GM18868 (cell line): ENCODE measurements at regions not wholly inside any gene's neighbourhood (a gene's known extent, or its start where the extent isn't known, plus 50 kb on each side); places are given as distances from the start of the nearest gene placed in this dataset.

Experiments used
- ATAC-seq: cut with Tn5 transposase; IDR thresholded peaks from one replicate; pipeline ENCODE4 v1.9.1; 2021; ENCODE audit warnings: mild to moderate bottlenecking, moderate library complexity; ENCODE audit not compliant: unreplicated experiment

DNA sequence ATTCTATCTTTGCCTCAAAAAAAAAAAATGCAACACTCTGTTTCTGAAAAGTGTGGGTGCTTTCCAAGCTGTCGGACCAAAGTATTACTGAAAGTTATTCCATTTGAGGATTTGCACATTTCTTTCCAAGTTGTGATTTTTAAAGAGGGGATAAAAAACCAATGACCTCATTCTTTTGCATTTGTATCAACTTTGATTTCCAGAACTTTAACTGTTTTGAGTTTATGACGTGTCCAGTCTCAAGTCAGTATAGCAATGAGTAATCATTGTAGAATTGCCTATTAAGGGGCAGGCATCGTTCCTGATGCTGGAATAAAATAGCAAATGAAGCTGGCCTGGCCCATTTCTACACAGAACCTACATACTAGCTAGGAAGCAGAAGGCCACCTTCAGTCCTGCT, 229.6 kb upstream of the RBFOX1 start:
- no peak for ATAC-seq

DNA sequence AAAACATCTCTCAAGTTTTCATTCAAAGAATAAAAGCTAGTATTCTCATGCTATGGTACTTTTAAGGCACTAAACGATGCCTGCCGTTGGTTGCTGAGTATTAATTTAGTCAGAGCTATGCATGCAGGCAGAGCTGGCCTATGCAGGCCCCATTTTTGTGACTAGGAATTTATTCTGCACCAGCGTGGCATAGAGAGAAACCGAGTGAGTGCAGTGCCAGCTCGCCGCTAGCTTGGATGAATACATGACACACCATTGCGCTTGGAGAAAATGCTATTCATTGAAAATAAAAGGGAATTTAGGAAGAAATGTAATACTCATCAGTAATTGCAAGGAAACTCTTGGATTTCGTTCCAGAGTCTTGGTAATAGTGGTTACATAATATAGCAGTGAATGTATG, 231.6 kb upstream of the RBFOX1 start:
- no peak for ATAC-seq

DNA sequence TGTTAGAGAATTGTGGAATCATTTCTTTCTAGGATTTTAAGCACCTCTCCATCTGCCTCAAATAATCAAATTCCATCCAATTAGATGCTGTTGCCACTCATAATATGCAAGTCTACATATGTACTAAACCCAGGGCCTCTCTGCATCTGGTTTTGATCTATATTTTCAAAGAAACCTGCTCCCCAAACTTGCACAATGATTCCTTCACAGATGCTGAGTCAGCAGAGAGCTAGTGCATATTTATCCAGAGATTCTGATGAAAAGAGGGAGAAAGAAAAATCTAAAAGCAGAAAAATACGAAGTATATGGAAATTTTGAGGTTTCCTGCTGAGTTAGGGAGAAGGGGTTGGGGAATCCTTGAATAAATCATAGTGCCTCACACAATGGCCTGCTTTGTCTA, 235.1 kb upstream of the RBFOX1 start:
- ATAC-seq, result no peak

DNA sequence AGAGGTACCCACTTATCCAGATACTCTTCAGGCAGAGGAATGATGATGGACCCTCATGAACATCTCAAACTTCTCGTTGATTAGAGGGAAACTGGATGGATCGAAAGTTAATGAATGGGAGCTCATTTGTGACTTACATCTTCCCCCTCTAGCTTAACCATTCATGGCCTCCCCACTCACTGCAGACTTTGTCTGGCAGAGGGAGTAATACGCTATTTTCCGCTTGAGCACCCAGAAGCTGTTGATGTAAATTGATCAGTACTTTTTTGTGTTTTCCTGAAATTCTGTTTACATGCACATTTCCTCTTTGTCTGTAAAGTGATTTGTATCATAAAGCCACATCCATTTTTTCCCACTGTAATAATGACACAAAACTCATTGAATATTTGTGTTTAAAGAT, 239.1 kb upstream of the RBFOX1 start:
- ATAC-seq, result no peak

DNA sequence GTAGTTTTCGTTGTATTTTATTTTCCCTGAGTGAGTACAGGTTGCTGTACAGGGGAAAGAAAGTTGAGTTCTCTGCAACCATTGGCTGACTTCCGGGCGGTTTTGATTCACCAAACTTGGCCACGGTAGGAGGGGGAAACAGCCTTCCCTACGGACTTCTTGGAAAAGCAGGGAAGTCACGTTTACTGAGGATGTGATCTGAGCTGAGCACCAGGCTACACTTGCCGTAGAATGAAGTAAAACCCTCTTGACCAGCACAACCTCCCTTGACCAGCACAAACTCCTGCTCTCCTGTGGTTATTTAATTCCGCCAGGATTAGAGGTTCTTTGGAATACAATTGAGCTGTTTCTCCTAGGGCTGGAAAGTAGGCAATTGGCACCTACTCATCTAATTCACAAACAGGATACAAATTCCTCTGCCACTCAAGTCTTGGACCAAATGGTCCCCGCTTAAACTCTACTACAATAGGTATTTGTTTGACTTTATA, 242.0 kb upstream of the RBFOX1 start:
- ATAC-seq, result no peak

DNA sequence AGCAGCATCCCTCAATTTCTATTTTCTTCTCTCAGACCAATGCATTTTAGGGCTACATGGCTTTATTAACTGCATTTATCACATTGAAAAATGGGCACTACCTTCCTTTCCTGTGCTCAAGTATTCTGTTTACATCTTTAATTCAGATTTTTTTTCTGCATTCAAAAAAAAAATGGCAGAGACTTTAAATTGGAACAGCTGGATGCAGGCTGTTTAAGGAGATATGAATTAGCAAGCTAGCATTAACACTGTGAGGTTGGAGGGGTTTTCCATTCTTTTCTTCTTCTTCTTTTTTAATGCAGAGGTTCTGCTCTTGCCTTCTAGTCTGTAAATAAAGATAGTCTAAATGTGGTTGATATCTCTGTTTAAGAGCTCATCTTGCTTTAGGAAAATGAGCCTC, 242.9 kb upstream of the RBFOX1 start:
- ATAC-seq, result no peak

DNA sequence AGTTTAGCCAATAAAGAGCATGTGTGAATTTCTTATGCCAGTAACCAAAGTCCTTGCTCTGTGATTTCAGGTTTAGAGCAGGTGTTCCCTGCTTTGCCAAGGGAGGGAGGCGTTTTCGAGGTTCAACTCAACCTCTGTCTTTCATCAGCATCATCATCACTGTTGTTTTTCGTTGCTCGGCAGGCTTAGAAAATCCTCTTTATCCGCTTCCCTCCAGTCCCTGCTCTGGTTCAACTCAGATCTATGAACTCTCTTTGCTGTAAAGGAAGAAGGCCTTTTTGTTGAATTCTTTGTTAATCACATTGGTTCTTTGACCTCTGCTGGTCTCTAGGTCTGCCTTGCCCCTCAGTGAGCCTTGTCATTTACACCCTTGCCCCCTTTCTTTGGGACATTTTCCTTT, 243.9 kb upstream of the RBFOX1 start:
- ATAC-seq, result no peak

DNA sequence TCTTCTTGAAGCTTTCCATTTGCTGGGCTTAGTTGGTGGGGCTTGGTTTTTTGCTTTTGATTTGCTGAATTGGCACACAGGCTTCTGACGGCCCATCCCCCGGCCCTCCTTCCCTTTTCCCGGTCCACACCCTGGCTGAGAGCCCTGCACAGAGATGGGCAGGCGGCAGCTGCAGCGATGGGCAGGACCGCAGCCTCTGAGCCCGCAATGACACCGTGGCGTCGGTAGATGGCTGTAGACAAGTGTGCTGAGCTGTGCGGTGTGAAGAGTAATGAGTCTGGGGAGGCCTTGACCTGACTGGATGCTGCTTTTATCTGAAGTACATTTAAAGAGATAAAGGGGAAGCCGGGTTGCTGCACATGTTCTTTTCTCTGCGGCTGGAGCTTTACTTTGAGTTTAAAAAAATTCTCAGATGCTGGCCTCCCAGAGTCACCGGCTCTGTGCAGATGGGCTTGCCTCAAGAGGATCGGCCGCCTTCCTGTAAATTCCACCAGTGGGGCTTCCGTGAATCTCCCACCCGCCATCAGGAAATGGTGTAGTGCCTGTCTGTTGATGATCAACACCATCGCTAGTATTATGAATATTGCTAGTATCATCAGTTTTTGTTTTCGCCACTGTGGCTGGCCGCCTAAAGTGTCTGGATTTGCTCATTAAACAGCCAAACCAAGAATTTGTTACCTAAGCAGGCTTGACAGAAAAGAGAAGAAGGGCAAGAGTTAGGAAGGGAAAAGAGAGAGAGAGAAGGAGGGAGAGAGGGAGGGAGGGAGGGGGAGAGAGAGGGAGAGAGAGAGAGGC, 245.6 kb upstream of the RBFOX1 start:
- no peak for ATAC-seq

DNA sequence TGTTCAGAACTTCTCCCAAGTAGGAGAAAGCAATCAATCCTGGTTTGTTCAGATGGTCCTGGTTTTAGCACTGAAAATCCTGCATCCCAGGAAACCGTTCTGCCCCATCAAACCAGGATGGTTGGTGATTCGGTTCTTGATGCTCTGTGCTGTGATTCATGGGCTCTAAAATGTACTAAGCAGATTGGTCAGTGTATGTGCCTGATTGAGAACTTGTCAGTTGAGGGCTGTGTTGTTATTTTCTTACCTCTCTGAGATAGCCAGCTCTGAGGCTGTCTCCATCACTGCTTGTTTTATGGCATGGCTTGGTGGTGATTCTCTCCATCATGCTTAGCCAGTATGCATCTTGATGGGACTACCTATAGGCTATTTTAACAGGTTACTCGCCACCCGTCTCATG, 246.9 kb upstream of the RBFOX1 start:
- ATAC-seq, result no peak

DNA sequence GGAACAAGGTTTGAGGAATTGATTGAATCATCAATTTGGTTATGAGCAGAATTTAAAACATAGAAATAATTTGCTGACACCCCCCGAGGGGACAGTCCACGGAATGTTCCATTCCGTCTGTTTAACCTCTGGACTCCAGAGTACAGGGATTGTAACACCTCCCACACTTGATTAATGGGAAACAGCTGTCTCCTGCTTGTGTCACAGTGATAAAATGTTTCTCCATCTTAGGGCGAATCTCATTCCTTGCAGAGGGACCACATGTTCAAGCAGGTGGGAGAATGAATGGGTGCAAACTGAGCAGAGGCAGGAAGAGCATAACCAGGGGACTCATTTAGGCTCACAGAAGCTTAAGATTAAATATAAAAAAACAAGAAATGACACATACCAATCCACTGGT, 249.5 kb upstream of the RBFOX1 start:
- ATAC-seq, result no peak

DNA sequence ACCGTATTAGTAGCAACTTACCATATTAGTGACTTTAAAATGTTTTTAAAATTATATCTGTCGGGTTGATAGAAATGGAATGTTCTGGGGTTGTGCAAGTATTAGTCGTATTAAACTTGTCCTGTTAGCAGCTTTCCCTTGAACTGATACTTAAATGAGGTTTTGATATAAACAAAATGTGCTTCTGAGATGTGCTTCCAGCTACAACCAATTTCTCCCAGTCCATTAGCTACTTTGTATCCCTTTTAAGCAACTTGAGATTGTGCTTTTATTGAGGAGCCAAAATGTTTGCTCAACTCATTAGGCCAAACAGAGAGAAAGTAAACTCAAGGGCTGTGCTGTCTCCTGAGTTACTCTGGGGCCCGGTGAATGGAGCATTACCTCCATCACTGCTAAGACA, 255.0 kb upstream of the RBFOX1 start:
- ATAC-seq, result no peak

DNA sequence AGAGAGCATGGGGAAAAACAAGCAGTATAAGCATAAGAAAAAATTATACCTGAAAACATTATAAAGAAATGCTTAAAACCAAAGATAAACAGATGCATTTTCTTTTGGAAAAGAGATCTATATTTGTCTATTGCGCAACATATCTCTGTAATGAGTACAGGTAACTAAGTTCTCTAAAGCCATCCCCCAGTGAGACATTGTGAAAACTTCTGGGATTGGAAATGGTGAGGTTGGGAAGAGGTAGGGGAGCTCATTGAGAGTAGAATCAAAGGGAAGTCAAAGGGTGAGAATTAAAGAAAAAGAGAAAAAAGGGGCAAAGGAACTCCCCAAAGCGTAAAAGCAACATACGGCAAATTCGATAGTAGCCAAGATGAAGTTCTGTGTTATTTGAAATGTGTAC, 257.9 kb upstream of the RBFOX1 start:
- ATAC-seq, result no peak

DNA sequence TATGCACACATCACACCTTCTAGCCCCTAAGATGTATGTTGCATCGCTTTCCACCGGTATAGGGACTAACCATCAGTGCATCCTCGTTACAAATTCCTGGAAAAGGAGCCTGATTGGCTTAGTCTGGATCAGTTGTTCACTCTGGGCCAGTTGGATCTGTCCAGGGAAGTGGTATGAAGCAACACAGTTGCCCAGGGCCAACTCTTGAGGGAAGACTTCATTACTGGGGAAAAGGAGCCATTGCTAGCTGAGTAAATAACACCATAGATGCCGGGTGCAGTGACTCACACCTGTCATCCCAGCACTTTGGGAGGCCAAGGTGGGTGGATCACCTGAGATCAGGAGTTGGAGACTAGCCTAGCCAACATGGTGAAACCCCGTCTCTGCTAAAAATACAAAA, 275.2 kb upstream of the RBFOX1 start:
- no peak for ATAC-seq

DNA sequence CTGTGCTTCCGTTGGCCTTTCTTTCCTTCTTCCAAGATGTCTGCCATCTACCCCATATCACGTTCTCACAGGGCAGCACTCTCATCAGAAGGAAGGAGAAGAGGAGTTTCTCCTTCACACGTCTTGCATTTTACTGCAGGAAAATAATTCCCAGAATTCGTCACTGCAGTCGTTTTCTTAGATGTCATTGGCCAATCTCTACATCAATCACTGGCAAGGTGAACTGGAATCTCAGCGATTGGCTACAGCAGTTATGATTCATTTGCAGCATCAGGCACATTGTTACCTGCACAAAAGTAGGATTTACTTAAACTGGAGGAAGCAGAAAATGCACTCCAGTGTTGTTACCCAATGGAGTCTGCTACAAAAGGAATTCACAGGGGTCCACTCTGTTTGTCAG, 277.2 kb upstream of the RBFOX1 start:
- ATAC-seq, result no peak

DNA sequence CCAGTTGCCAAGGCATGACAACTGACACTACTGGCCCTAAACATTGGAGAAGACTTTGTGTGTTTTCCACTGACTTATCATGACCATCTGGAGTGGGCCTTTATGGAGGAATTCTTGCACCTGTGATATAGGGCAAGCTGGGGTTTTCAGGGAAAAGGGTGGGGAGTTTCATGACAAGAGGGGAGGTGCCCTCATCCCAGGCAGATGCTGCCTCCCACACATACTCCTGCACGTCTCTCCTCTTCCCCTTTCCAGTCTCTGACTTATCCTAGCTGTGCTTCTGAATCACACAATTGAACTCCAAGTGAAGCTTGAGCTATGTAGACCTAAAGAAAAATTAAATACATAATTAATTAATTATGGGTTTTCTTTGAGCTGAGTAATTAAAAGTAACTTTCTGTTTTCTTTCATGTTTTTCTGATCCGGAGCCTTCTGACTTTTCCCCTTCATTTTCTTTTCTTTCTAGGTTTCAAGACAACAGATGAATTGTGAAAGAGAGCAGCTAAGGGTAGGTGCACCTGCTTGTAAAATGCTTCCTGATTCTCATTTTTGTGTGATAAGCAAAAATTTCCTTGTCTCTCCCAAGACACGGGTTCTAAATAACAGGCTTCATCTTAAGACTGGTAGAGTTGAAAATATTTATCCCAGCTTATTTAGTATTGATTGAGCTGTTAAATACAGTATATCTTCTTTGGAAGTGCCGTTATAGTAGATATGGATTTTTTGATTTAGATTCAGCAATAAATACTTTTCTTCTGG, 280.9 kb upstream of the RBFOX1 start:
- ATAC-seq, result no peak

DNA sequence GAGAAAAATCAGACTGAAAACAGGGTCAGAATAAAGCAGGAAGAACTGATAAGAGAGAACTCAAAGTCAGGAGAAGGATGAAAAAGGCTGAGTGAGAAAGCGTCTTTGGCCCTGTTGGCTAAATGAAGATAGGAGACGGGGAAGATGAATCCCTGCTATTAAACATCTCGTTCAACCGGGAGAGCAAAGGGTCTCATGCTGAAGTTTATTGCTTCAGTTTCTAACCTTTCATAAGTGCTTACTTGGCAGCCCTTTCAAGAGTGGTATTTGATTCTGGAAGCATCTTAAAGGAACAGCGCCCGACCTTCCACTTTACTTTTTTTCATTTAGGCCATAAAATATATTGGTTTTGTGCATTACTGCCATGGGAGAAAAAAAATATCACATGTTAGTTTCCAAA, 288.3 kb upstream of the RBFOX1 start:
- no peak for ATAC-seq

DNA sequence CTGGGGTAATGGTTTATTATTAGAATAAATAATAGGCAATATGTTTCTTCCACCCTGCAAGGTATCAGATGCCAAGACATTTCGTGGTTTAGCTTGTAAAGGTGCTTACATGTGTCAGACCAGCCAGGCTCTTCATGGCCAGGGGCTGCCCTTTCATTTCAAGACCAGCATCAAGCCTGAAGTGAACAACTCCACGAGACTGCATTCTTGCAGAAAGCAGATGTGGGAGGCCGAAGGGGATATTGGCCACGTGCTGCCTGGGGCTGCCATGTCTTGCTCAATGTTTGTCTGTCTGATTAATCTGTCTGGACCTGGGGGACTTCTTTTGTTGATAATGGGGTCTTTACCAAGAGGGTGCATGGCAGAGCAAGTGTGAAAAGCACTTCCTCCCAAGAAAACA, 294.2 kb upstream of the RBFOX1 start:
- ATAC-seq, result no peak

DNA sequence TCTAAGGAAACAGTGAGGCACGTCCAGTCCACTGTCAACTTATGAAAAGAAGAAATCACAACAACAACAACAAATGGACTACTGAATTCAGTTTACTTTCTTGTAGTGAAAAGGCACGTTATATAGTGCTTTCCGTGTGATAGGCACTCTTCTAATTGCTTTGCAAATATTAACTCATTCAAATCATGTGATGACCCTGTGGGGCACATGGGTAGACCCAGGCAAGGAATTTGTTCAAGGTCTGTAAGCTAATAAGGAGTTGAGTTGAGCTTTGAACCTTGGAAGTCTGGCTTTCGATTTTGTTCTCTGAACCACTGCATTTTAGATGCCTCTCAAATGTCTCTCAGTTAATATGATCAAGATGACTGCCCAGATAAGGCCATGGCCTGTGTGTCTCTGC, 295.1 kb upstream of the RBFOX1 start:
- no peak for ATAC-seq

DNA sequence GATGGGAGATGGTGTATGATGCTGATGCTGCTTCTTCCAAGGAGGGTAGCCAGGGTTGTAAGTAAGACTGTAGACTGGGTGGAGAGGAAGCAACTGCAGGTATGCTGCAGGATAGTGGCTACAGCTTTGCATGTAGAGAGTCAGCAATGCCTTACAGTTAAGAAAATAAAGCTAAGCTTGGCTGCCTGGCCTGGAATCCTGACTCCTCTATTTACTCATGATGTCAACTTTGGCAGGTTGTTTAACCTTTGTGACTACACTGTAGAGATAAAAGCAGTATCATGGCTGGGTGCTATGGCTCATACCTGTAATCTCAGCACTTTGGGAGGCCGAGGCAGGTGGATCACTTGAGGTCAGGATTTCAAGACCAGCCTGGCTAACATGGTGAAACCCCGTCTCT, 301.6 kb upstream of the RBFOX1 start:
- ATAC-seq, result no peak

DNA sequence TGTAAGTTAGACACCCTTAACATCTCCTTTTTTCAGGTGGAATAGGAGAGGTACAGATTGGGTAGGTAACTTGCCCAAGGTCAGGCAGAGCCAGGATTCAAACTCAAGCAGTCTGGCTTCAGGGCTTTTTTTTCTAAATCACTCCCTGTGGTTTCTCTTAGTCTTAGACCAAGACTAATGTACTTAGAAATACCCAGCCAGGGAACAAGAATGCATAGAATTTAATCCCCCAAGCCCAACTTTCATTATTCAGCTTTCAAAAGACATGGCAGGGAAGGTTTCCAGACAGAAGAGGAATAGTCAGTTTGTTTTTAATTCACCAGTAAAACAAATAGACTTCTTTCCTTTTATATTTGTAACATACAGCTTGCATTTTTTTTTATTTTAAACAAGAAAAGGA, 305.2 kb upstream of the RBFOX1 start:
- ATAC-seq, result no peak

DNA sequence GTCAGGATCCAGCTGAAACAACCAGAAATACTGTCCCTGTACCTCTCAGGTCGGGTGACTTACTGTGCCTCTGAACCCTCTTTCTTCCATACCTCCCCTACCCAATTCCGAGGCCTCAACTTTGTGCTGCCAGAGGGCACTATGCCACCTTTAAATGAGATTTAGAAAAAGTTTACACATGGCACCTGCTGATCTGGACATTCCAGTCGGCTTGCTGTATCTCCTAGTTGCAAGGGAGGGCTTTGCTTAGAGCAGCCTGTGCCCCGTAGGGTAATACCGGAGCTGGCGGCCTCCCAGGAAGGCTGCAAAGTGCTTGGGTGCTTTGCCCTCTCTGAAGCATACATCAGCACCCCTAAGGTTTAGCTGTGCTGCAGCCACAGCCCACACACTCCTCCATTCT, 306.0 kb upstream of the RBFOX1 start:
- ATAC-seq, result no peak

DNA sequence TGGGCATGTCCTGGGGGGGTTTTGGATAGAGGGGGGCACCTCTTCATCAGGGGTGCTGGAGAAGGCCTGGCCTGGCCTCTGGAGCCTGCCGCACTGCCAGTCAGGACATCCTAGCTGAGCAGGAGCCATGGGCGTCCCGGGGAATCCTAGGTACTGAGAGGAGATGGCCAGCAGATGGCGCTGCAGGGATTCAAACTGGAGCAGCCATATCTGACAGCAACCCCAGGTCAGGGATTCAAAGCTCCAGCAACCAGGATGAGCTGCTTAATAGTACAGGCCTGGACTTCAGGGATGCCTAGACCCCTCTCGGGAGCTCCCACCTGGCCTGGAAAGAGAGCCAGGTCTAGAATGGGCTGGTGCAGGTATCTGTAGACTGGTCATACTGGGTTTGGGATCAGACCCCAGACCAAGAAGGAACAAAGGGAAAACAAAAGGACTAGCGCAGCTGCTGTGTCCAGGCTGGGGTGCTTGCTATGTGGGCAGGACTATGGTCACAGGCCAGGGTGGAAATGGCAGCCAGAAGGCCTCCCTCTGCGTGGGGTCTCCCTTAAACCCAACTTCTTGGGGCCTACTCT, 306.9 kb upstream of the RBFOX1 start:
- peak; percentile 58 for ATAC-seq
